HG03558 (cell line): ENCODE measurements at regions not wholly inside any gene's neighbourhood (a gene's known extent, or its start where the extent isn't known, plus 50 kb on each side); places are given as distances from the start of the nearest gene placed in this dataset.
"Not testable (repeated sequence)": the region's sequence is repeated elsewhere in the genome, so short reads cannot be mapped to it uniquely, and the experiment has no call there.

Experiments used
- ATAC-seq: cut with Tn5 transposase; IDR thresholded peaks from one replicate; pipeline ENCODE4 v1.9.1; 2021; ENCODE audit warnings: moderate number of reproducible peaks; ENCODE audit not compliant: unreplicated experiment; ENCODE audit errors: extremely low read depth

DNA sequence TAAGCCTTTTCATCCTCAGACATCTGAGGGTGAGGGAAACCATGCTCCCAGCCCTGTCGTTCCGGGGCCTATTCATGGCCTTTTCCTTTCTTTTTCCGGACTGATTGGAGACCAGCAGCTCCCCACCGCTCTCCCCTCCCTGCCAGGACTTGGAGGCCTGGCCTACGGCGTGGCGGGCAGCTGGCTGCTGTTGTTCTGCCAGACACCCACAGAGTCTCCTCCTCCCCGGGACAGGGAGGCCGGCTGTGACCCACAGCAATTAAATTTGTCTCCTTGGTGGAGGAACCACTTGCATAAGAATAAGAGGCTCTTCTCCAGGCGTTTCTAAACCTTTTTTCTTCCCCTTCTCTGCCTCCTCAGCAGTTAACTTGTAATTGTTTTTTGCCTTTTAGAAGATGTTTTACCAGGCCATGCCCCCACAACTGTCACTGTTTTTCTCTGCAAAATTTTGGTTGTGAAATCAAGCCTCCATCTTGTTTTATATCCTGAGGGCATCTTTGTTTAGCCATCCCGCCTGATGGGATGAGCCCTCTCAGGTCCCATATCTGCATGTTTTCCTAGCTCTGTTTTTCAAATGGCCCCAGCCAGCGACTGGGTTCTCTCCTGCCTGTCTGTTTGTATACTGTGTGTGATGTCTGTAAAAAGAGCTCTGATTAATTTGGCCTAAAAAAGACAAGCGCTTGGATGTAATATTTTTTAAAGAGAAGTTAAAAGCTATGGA is 1060.0 kb upstream of the DDX18 start:
- ATAC-seq, result no peak

GRCh38 chr2:116761864-116762263 is 1052.6 kb upstream of the DDX18 start:
- ATAC-seq, result no peak

DNA sequence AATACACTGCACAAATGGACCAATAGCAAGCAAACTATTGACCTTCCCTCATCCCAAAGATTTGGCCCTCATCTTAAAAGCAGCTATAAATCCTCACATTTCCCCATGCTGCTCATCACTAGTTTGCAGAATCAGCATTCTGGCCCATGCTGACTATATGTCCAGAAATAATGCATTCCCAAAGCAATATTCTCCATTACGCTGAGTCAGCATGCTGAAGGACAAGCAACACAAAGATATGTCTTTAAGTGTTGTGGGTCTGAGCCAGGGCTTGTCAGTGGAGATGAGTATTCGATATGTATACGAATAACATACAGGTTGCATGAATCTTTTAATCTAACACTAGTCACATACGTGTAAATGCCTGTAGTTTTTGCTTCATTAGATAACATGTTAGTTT is 1045.0 kb upstream of the DDX18 start:
- ATAC-seq, result no peak

GRCh38 chr2:116776556-116776955 is 1037.9 kb upstream of the DDX18 start:
- ATAC-seq, result no peak

DNA sequence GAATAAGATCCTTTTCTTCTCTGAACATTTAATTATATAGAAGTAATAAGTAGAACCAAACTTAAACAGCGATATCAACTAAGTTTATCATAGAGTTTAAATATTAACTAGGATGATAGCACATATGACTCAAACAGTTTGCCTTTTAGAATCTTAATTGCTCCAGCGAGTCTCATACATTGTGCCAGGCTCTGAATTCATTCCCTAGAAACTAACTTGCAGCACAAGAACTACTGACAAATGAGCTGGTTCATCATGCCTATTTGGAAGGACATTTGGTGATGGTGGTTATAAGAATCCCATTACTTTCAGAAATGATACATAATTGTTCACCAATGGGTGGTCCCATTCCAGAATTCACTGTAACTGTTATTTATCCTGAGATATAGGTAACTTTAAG is 1026.6 kb upstream of the DDX18 start:
- no peak for ATAC-seq

GRCh38 chr2:116802671-116803070 is 1011.8 kb upstream of the DDX18 start:
- no peak for ATAC-seq

- no peak for ATAC-seq
Measured at GRCh38 chr2:116804901-116805300, 1009.6 kb upstream of the DDX18 start.

GRCh38 chr2:116806505-116806904 is 1008.0 kb upstream of the DDX18 start:
- ATAC-seq, result not testable (repeated sequence)

- no peak for ATAC-seq
Measured at GRCh38 chr2:116809109-116809508, 1005.4 kb upstream of the DDX18 start.

- ATAC-seq, result no peak
Measured at GRCh38 chr2:116810071-116810470, 1004.4 kb upstream of the DDX18 start.

GRCh38 chr2:116810645-116811044 is 1003.8 kb upstream of the DDX18 start:
- no peak for ATAC-seq

- ATAC-seq, result no peak
Measured at GRCh38 chr2:116819355-116819754, 995.1 kb upstream of the DDX18 start.

DNA sequence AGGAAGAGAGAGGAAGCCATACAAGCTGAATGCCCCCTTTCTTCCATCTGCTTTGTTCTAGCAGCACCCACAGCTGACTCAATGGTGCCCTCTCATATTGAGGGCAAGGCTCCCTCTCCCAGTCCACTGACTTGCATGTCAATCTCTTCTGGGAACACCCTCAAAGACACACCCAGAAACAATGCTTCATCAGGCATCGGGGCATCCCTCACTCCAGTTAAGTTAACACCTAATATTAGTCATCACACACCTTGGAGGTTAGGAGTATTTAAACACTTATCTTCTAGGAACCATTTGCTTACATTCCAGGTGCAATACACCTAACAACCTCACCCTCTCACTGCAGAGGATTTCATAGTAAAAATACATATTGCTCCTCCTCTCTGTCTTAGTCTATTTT is 993.5 kb upstream of the DDX18 start:
- no peak for ATAC-seq

DNA sequence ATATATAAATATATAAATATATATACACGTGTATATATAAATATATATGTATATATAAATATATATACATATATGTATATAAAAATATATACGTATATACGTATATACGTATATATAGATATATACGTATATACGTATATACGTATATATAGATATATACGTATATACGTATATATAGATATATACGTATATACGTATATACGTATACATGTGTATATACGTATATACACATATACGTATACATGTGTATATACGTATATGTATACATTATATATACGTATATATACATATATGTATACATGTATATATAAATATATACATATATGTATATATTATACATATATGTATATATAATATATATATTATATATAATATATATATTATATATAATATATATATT is 984.9 kb upstream of the DDX18 start:
- not testable (repeated sequence) for ATAC-seq

GRCh38 chr2:116832148-116832547 is 982.3 kb upstream of the DDX18 start:
- ATAC-seq, result no peak

DNA sequence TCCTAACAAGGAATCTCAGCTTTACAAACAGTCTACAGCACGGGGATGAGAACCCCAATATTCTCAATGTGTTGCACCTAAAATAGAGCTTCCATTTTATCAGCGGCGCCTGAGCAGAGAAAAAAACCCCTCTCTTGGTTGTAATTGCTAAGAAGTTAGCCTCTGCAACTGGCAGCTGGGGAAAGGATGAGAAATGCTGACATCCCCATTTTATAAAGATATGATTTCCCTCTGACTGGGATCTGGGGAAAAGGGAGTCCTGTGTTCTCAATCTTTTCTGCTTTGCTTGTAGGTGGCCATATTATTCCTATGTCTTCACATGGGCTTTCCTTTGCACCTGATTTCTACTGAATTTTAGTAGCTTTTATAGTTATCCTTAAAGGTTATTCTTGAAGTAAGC is 981.4 kb upstream of the DDX18 start:
- ATAC-seq, result no peak

DNA sequence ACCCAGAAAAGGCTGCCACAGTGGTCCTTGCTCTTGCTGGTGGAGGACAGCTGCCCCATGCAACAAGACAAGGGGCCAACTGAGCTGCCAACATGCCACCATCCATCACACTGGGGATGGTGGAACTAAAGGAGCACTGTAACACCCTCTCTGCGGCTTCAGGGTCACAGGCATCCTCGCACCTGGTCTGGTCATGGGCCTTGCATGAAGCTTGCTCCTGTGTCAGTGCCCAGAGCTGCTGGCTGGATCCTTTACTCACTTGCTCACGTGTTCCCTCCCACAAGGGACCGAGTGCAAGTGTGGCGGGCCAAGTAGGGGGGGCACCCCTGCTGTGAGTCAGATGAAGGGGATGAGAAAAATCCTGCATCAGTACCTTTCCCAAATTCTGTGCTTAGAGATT is 972.3 kb upstream of the DDX18 start:
- no peak for ATAC-seq

GRCh38 chr2:116859708-116860107 is 954.8 kb upstream of the DDX18 start:
- ATAC-seq, result no peak

GRCh38 chr2:116874021-116874420 is 940.5 kb upstream of the DDX18 start:
- no peak for ATAC-seq

DNA sequence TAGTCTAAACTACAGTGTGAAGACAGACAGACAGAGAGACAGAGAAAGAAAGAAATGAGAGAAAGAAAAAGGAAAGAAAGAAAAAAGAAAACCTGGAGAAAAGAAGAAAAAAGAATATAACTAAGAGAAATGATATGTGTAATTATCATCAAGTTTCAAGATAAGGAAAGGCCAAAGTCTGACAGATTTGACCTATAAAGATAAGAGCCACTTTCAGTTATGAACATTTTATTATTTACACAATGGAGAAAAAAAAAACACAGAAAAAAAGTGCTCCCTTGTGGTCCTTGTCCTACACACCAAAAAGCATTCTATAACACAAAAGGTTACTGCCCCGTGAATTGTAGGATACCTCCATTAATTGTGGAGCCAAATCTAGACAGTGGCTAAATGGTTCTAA is 937.2 kb upstream of the DDX18 start:
- no peak for ATAC-seq

GRCh38 chr2:116877944-116878343 is 936.5 kb upstream of the DDX18 start:
- no peak for ATAC-seq

- no peak for ATAC-seq
Measured at GRCh38 chr2:116879650-116880160, 934.8 kb upstream of the DDX18 start.
